ENCODE measurements at regions not wholly inside any gene's neighbourhood (a gene's known extent, or its start where the extent isn't known, plus 50 kb on each side); places are given as distances from the start of the nearest gene placed in this dataset.

DNA sequence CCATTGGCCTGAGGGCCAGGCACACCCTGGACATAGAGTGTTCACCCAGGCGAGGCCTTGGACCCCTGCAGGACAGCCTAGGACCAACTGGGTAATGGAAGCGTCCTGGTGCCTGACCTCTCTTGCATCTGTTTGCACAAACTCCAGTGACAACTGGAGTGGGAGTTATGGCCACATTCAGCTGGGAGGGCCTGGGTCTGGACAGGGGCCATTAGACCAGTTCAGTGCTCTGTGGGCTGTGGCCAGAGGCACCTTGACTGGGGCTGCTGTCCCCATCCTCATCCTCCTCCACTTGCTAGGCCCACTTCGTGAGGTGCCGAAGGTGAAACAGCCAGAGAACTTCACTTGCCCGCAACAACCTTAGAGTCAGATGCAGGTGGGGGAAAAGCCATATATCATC lies 372.7 kb upstream of the IRX1 start:
- TF ChIP-seq SP1 (IDR thresholded peaks at IDR 0.05), result no peak
- no peak for TF ChIP-seq LEF1 (IDR thresholded peaks at IDR 0.05; ENCODE audit: borderline replicate concordance)
- no peak for TF ChIP-seq HDGF (IDR thresholded peaks at IDR 0.05; ENCODE audit: borderline replicate concordance)
- TF ChIP-seq ARNT (IDR thresholded peaks at IDR 0.05), result no peak
- TF ChIP-seq BHLHE40 (IDR thresholded peaks at IDR 0.05; ENCODE audit: borderline replicate concordance), result no peak
- TF ChIP-seq L3MBTL2 (conservative IDR thresholded peaks at IDR 0.05), result no peak
- TF ChIP-seq ELF4 (IDR thresholded peaks at IDR 0.05), result no peak
- no peak for TF ChIP-seq SUZ12 (IDR thresholded peaks at IDR 0.05)
- TF ChIP-seq TARDBP (IDR thresholded peaks at IDR 0.05), result no peak
- TF ChIP-seq FOXK2 (IDR thresholded peaks at IDR 0.05), result no peak
- no peak for TF ChIP-seq FOXA1 (IDR thresholded peaks at IDR 0.05)
- no peak for TF ChIP-seq CTBP1 (IDR thresholded peaks at IDR 0.05; ENCODE audit: borderline replicate concordance)
- no peak for TF ChIP-seq FOXM1 (IDR thresholded peaks at IDR 0.05; ENCODE audit: borderline replicate concordance)
- TF ChIP-seq, protein P1, sequence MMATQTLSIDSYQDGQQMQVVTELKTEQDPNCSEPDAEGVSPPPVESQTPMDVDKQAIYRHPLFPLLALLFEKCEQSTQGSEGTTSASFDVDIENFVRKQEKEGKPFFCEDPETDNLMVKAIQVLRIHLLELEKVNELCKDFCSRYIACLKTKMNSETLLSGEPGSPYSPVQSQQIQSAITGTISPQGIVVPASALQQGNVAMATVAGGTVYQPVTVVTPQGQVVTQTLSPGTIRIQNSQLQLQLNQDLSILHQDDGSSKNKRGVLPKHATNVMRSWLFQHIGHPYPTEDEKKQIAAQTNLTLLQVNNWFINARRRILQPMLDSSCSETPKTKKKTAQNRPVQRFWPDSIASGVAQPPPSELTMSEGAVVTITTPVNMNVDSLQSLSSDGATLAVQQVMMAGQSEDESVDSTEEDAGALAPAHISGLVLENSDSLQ (IDR thresholded peaks at IDR 0.05), result no peak

Measured in HEK293T (cell line).